ENCODE measurements at regions not wholly inside any gene's neighbourhood (a gene's known extent, or its start where the extent isn't known, plus 50 kb on each side); places are given as distances from the start of the nearest gene placed in this dataset.

- no peak for TF ChIP-seq CTCF (IDR thresholded peaks at IDR 0.05; ENCODE audit: low read depth, low read length)
- TF ChIP-seq EZH2phosphoT487 (IDR thresholded peaks at IDR 0.05; ENCODE audit: low read depth): no peak
Measured at GRCh38 chr3:36229496-36229895, 150.8 kb upstream of the STAC start.

All from OCI-LY3 (cell line).